HG03064 (cell line): ENCODE measurements at regions not wholly inside any gene's neighbourhood (a gene's known extent, or its start where the extent isn't known, plus 50 kb on each side); places are given as distances from the start of the nearest gene placed in this dataset.

Experiments
- ATAC-seq: cut with Tn5 transposase; IDR thresholded peaks from one replicate; pipeline ENCODE4 v1.9.1; 2021; ENCODE audit warnings: low read depth; ENCODE audit not compliant: unreplicated experiment

DNA sequence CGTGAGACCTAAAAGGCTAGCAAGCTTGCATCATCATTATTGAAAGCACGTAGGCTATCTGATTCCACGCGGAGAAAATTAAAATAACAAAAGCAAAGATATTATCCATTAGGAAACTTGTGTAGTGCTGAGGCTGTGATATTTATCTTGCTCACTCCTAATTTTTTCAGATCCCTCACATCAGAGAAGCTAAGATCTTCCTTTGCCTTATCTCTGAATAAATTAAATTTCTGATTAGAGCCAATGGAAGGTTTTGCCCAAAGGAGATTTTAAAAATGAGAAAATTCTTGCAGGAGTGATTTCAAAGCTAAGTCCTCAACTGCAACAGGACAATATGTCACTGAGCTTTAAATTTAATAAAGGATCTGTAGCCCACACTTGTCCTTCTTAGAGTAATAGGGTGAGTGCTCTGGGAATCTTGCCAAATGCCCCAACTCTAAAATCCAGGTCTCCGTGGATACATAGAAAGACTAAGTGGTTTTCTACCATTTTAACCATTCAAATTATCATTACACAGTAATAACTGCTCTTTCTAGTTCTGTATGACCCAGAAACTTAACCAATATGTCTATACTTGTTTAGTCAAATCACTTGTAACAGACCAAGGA, 295.0 kb downstream of the CAAP1 start:
- no peak for ATAC-seq

DNA sequence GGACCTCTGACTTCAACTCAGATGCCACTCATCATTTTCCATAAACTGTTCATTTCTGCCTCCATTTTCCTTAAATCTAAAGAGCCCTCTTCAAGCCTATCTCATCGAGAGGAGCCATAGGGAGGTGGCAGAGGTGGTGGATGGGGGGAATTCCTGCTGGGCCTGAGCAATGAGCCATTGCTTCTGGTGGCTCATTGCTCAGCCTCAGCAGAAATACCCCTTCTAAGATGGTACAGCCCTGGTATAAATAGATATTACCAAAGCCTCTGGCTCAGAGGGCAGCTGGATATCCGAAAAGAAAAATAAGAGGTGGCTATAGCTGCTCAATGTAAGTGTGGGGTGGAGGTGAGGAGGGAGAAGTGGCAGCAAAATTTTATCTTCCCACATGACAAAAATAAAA, 313.5 kb downstream of the CAAP1 start:
- ATAC-seq: no peak

DNA sequence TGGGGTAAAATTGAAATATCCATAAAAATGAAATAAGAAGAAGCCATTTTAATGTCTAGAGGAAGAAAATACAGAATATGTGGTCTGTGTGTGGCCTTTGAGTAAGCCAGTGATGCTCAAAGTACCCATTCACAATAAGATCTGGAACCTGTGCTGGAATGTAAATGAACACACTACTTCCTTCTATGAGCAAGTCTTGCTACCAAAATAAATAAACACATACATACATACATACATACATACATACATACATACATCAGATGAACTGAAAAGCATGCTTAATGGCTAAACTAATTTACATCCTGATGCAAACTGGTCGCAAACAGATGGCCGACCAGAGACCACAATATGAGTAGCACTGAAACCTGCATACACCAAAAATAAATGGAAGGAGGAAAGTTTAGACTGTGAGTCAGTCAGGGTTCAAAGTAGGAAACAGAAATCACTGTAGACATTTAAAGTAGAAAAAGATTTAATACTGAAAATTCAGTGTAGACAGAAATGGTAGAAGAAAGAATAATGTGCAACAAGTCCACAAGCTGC, 317.6 kb downstream of the CAAP1 start:
- no peak for ATAC-seq

DNA sequence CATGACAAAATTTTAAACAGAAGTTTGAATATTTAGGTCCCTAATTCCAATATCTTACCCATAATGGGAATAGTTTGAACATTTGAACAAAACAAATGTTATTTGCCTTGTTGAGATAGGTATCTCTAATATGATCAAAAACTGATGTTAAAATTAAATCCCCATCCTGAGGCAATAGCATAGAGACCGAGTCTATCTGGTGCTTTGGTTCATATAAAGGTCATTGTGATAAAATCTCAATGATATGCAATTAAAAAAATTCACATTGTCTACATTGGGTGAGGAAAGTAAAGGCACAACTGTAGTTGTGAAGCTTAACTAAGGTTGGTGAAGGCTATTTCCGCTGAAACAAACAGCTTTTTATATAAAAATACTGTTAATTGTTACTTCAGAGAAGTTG, 318.3 kb downstream of the CAAP1 start:
- ATAC-seq: no peak

DNA sequence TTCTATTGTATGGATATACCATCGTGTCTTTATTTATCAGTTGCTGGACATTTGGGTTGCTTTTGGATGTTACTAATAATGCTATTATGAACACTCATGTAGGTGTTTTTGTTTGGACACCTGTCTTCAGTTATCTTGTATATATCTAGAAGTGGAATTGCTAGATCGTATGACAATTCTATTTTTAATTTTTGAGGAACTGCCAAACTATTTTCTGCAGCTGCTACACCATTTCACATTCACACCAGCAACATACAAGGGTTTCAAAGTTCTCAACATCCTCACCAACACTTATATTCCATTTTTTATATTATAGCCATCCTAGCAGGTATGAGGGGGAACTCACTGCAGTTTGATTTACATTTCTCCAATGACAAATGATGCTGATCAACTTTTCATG, 324.6 kb downstream of the CAAP1 start:
- no peak for ATAC-seq

DNA sequence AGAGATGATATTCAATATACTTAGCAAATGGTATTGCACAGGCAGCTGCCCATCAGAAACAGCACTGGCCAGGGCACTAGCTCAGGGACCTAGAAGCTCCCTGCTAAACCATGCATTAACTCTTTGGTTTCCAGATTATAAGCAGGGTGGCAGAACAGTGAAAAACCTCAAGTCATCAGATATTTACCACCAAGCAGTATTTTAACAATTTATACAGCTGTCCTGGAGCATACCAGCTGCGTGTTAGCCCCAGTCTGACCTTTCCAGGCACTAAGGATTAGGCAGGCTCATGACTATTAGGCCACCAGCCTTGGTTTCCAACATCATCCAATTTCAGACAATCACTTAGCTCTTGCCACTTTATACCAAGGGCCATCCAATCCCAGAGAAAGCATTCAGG, 326.5 kb downstream of the CAAP1 start:
- no peak for ATAC-seq

DNA sequence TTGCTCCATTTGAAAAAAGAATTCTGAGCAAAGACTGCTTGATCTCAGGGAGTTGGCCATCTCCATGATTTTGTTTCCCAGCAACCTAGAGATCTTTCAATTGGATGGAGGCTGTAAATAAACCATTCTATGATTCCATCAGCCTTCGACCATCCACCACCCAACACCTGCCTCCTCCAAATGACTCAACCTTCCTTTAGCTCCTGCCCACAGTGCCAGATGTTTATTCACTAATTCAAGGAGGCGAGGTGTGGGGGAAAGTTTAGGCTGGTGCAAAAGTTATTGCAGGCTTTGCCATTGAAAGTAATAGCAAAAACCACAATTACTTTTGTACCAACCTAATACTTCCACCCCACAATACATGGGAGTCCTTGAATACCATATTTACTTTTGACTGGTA, 327.5 kb downstream of the CAAP1 start:
- ATAC-seq: no peak

DNA sequence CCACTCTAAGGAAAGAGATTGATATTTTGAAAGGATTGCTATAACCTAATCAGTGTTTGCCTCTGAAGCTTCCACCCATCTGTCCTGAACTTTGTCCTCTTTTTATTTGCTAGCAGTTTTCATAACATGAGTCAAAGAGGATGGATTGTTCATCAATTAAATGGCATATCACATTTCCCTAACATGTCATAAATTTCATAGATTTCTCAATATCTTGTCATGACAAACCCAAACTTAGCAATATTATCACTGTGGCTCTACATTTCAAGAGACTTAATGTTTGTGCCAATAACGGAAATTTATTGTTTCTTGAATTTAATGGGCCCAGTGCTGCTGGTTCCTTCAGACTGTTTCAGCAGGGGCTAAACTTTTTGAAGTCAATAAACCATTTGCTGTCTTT, 330.3 kb downstream of the CAAP1 start:
- no peak for ATAC-seq

DNA sequence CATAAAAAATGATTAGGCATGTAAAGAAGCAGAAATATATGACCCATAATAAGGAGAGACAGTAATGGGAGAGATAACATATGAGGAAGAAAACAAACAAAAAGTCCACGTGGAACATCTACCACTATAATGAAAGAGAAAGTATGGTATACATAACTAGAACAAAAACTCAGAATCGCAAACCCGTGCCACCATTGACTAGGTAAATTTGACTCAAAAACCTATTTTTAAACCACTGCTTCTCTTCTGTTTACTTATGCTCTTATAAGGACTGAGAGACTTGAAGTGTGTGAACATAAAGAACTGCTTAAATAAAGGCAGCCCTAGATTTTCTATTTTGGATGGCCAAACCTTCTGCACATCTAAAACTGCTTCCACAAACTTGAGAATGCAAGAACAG, 330.7 kb downstream of the CAAP1 start:
- no peak for ATAC-seq

DNA sequence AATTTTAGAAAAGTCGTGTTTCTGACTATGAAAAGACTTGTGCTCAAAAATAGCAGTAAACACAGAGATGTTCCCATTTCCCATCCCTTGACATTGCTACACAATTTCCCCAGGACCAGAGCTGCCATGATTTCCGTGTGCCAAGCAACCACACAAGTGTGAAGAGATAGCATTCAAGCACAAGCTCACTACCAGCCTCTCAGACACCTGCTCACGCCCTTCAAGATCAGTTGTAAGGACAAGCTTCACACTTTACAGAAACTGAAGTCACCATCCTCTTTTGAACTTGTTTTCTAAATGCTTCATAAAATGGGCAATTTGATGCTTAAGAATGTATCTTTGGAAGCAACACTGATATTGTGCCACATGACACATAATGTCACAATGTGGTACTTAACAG, 333.1 kb downstream of the CAAP1 start:
- no peak for ATAC-seq

DNA sequence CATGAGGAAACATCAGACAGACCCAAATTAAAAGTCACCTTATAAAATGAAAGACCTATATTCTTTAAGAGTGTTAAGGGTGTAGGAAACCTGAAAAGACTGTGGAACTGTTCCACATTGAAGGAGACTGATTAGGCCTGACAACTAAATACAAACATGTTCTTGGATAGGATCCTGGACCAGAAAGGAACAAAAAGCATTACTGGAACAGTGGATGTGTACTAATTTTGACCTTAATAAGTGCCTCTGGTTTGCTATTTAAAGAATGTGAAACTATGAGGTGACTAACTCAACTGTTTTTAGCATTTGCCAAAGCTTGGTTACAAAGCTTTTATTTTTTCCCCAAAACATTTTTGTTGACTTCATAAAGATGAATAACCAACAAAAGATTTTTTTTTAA, 340.6 kb downstream of the CAAP1 start:
- no peak for ATAC-seq

DNA sequence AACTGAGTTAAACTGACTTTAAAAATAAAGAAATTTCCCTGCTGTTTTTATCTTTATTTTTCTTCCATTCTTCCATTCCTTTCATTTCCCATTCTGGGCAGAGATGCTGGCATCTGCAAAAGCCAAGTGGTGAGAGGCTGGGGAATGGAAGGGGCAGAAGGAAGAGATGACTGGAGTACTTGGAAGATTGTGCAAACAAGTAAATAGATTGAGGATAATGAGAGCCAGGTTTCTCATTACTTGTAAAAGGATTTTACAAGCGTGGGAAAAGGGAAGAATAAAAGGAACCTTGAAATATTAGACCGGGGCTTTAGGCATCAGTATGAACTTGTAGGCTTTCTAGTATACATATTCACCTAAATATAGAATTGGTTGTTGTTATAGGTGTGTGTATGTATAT, 341.2 kb downstream of the CAAP1 start:
- no peak for ATAC-seq

DNA sequence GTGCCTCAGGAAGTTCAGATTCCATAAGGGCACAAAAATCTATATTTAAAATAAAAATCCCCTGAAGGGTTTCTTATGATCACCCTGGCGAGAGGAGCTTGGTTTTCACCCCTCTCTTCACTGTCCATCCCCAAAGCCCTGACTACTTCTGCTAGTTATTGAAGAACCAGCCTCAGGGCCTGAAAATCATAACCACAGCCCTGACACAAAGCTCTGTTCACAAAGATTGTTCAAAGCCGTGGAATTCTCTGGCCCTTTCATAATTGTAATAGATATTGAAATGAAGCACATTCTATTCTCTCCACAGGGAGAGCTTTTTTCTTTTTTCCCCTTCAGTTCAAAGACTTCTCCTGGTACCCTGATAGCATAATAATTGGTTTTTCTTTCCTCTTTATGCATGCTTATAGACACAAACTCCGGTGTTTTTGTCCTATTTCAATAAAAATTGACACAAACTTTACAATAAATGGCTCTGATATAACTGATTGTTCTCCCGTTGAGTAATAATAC, 343.8 kb downstream of the CAAP1 start:
- ATAC-seq: no peak

DNA sequence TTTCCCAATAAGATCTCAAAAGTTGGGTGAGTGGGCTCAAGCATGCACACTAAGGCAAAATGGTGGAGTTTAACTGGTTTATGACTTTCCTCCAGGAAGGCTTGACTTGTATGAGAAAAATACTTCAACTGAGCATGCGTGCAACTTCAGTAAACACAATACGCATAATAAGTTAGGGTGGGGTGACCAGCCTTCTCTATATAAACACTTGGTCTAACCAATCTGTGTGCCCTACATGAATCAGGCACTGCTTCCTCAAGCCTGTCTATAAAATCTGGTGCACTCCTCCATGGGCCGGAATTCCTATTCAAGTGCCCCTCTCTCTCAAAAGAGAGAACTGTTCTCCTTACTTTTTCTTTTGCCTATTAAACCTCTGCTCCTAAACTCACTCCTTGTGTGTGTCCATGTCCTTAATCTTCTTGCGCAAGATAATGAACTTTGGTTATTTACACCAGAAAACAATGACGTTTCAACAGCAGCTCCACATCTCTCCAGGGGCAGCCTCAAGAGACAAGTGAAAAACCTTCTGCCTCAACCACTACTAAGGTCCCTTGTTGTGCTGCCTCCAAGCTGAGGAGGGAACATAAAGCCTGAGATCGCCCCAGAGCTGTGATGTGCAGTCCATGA, 352.6 kb downstream of the CAAP1 start:
- ATAC-seq: no peak

DNA sequence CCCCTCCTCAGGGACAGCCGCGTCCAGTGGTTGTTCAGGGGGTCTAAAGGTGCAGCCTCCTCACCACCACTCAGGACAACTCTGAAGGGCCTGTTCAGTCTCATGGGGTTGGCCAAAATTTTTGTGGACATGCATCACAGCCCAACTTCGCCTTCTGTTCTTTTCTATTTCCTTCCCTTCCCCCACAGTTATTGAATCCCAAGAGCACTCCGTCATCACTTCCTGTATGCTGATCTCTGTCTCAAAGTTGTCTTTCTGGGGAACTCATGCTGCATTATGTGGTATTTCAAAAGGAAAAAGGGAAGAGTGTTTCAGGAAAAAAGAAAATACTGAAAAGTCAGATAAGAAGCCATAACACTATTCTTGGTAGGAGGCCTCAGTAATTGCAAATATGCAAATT, 355.4 kb downstream of the CAAP1 start:
- no peak for ATAC-seq

DNA sequence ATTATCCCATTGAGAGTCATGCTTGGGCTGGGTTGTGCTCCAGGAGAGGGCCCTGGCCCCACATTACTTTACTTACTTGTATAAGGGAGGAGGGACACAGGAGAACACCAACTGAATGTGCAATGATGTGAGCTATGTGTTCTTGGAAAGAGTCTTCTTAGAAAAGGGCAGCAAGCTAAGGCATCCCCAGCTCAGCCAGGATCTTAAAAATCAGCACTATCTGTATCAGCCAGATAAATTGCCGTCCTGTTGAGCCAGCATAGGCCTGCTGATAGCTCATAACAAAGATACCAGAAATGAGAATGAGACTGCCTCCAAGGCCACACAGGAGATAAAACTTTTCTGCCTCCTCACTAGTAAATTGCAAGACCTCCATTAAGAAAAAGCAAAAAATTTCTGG, 357.5 kb downstream of the CAAP1 start:
- ATAC-seq: no peak

DNA sequence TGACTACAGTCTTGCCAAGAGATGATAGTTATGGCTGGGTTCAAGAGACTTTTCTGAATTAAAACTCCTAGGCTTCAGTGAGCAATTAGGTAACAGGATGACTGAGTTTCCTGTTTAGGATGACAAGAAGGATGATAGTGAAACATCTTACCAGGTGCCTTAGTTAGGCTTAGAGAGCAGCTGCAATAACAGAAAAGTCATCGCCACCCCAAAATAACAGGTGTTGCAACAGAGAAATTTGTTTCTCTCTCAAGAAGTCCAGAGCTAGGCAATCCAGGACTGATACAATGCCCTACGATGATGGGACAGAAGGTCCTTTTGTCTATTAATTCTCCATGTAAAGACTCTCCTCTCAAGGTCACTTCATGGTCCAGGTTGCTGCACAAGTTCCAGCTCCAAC, 361.8 kb downstream of the CAAP1 start:
- ATAC-seq: no peak

DNA sequence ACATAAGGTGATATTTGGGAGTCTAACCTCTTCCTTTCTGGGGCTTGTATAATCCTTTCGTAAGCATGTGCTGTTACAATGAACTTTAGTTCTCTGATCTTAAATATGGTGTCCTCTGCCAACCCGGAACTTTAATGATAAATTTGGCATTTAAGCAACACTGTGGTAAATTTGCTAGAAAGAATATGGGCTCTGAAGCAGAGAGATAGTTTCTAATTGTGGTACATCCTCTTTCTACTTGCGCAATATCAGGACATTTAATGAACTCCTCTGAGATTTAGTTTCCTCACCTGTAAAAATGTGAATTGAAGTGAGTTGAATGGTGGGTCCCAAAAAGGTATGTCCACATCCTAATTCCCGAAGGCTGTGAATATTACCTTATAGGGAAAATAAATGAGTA, 364.7 kb downstream of the CAAP1 start:
- no peak for ATAC-seq

DNA sequence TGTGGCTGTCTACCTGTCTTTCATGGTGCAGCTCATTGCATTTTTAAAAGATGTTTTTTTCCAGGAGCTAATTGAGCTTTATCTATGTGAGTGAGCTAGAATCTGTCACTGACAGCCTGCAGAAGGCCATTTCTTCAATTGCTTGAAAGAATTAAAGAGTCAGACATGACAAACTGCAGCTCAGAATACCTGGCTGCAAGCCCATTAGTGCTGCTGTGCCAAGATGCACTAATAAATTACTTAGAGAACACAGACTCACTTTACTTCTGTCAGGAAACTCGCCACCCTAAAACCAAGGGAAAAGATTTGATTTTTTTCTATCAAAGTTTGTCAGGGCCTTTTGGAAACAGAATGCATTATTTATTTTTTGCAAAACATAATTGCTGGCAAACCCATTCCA, 368.3 kb downstream of the CAAP1 start:
- no peak for ATAC-seq

DNA sequence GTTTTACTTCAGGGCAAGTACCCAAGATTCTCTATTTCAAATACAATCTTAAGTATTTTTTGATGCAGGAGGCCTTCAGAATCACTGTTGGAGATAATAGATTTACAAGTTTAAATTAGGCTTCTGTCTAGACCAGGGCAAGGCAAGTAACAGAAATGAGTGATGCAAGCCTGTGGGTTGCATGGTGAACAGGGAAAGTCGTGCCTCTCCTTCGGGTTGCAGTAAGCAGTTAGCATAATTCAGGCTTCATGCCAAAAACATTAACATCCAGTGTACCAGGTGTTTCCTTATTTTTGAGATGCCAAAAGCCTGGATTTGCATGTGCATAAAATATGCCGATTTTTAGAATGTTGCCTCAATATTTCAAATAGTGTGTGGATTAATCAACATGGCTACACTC, 369.0 kb downstream of the CAAP1 start:
- ATAC-seq: no peak

DNA sequence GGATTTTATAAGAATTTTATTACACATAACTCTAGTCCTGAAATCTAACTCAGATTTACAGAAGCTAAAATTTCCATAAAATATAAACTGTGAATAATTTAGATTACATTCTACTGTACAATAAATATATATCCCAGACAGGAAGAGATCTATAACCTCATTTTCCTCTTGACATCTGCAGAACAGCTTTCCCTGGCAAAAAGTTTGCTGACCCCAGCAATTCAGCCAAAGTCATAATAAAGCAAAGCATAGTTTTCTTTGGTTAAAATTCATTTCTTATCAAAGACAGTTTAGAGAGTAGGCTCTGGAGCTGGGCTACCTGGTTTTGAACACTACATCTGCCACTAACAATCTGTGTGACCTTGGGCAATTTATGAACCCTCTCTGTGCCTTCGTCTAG, 372.5 kb downstream of the CAAP1 start:
- no peak for ATAC-seq

DNA sequence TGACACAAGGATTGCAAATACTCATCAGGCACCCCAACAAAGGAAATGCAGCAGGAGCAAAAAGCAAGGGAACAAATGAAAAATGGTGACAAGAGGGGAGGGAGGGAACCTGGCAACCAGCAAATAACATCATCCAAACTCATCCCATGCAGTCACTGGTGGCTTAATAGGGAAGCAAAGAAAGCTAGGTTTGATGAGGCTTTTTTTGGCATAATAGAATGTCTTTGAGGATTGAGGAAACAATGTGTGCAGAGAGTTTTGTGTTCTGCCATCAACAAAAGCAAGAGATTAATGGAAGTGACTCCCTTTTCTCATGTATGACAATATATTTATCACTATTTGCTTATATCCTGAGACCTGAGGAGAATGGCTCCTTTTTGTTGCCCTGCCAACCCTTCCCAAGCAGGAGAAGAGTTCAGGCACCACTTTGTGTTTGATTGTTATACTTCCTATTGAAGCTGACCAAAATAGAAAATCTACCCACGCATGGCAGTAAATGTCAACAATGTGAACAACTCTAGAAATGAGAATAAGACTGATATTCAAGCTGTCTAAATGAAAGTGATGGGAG, 375.7 kb downstream of the CAAP1 start:
- no peak for ATAC-seq
